ENCODE measurements at regions not wholly inside any gene's neighbourhood (a gene's known extent, or its start where the extent isn't known, plus 50 kb on each side); places are given as distances from the start of the nearest gene placed in this dataset.

GRCh38 chr11:112540261-112540660, 279.6 kb upstream of the PLET1 start:
- Histone ChIP-seq H3K23ac (ENCODE audit: insufficient read length) (no peak overlapping the region), H4K8ac (ENCODE audit: extremely low read depth, insufficient read depth, low read length) (no peak overlapping the region; the same call in 1 of the 2 replicates), H3K79me2 (ENCODE audit: control insufficient read depth in 1 of 2, insufficient read depth in 2 of 2, low read length in 2 of 2) (no peaks in the 10 kb centered on the region), H3K9me3 (ENCODE audit: insufficient read depth in 2 of 2, low read depth in 1 of 2, low read length in 1 of 2) (peaks cover 10% of the 10 kb centered on the region in 2 experiments; a peak in 3 of 4 replicates), H3K36me3 (ENCODE audit: control insufficient read depth in 2 of 4, insufficient read depth in 4 of 4, low read length in 3 of 4) (no peaks in the 10 kb centered on the region), H2AFZ (ENCODE audit: low read length) (no peak overlapping the region), H3K9ac (replicated peaks in 1 of 4; ENCODE audit: extremely low read depth in 1 of 4, low read depth in 3 of 4, low read length in 3 of 4) (no peak overlapping the region), H2BK15ac (ENCODE audit: low read length) (no peak overlapping the region), H4K5ac (ENCODE audit: insufficient read length, low read depth, low read length) (no peak overlapping the region), H4K91ac (replicated peaks; ENCODE audit: insufficient read length, low read length) (no peak overlapping the region), H2BK120ac (replicated peaks; ENCODE audit: low read depth, low read length) (no peak overlapping the region), H2BK12ac (ENCODE audit: low read depth, low read length) (no peak overlapping the region), H3K23me2 (ENCODE audit: low read depth, low read length) (no peaks in the 10 kb centered on the region), H3K27ac (ENCODE audit: low read depth, low read length) (no peak overlapping the region), H3K18ac (ENCODE audit: extremely low read depth, low read length) (no peak overlapping the region), H3K4ac (replicated peaks; ENCODE audit: insufficient read length, low read depth, low read length) (no peak overlapping the region), H3K27me3 (replicated peaks in 1 of 4; ENCODE audit: control insufficient read depth in 3 of 4, extremely low read depth in 1 of 4, insufficient read depth in 3 of 4, low read length in 3 of 4) (no peaks in the 10 kb centered on the region; a peak in 1 of 7 replicates), H3K4me3 (ENCODE audit: extremely low read depth in 1 of 4, insufficient read depth in 2 of 4, low read depth in 3 of 4, low read length in 4 of 4) (no peak overlapping the region), H3K4me1 (replicated peaks in 1 of 4; ENCODE audit: control insufficient read depth in 3 of 4, insufficient read depth in 4 of 4, low read length in 3 of 4) (no peaks in the 10 kb centered on the region; a peak in 1 of 7 replicates), H3K79me1 (ENCODE audit: low read depth, low read length) (no peaks in the 10 kb centered on the region), H4K20me1 (replicated peaks in 1 of 2; ENCODE audit: control insufficient read depth in 1 of 2, insufficient read depth in 2 of 2, low read length in 2 of 2) (no peaks in the 10 kb centered on the region), H3K56ac (replicated peaks; ENCODE audit: insufficient read length, low read depth, low read length) (no peak overlapping the region), H2AK5ac (ENCODE audit: low read depth, low read length) (no peak overlapping the region), H2BK5ac (ENCODE audit: low read depth, low read length) (no peak overlapping the region), H3K14ac (ENCODE audit: insufficient read length) (no peak overlapping the region), H3K4me2 (ENCODE audit: insufficient read depth in 1 of 2, low read depth in 2 of 2, low read length in 2 of 2) (no peak overlapping the region), H2BK20ac (ENCODE audit: low read length) (no peak overlapping the region)
- POLR2A ChIA-PET (ENCODE audit: partially characterized antibody), result interaction anchor here (0.7 kb wide), 1 partner anchor 27 kb away, joined by 3 read pairs; no protein-coding TSS in a partner anchor
- TF ChIP-seq CREB1 (IDR thresholded peaks at IDR 0.05) (no peak), RNF2 (IDR thresholded peaks at IDR 0.05; ENCODE audit: borderline replicate concordance, low read depth, low read length, missing control alignments, poor library complexity, severe bottlenecking) (no peak), BRCA1 (IDR thresholded peaks at IDR 0.05; ENCODE audit: low read depth, low read length) (no peak), JUND (IDR thresholded peaks at IDR 0.05; ENCODE audit: low read length) (no peak), JUN (IDR thresholded peaks at IDR 0.05; ENCODE audit: low read depth, low read length) (no peak), YY1 (IDR thresholded peaks at IDR 0.05; ENCODE audit: low read depth, low read length) (no peak), SUZ12 (IDR thresholded peaks at IDR 0.05; ENCODE audit: low read length) (no peak), EP300 (IDR thresholded peaks at IDR 0.05; ENCODE audit: borderline replicate concordance in 1 of 2, low read depth in 2 of 2, low read length in 2 of 2) (no peak), SRF (IDR thresholded peaks at IDR 0.05; ENCODE audit: low read depth, low read length) (no peak), E2F6 (IDR thresholded peaks at IDR 0.05) (no peak), USF2 (IDR thresholded peaks at IDR 0.05; ENCODE audit: low read length) (no peak), KDM1A (IDR thresholded peaks at IDR 0.05; ENCODE audit: borderline replicate concordance, low read length) (no peak)
- WGBS, 2 experiments (ENCODE audit: extremely low coverage in 1 of 2, insufficient coverage in 1 of 2, insufficient read length in 1 of 2, insufficient replicate concordance in 2 of 2, low coverage in 1 of 2, low lambda C conversion rate in 2 of 2, missing lambda C conversion rate in 1 of 2), result 94% methylated on average over 2 of the region's 2 CpGs; no CpG with 5 or more reads in 1 of the 2 experiments
- CTCF ChIA-PET (ENCODE audit: partially characterized antibody), result interaction anchor here (0.7 to 4.9 kb wide), 4 partner anchors 15 to 761 kb away, joined by 3 to 28 read pairs (median 4); no protein-coding TSS in a partner anchor
- DNase-seq (ENCODE audit: low read depth in 1 of 2, low spot score in 2 of 2) (no peak), FAIRE-seq (no peak)

Data from H1 (cell line).